ENCODE measurements at regions not wholly inside any gene's neighbourhood (a gene's known extent, or its start where the extent isn't known, plus 50 kb on each side); places are given as distances from the start of the nearest gene placed in this dataset.

- DNase-seq (ENCODE audit: low read depth): no peak
Measured at GRCh38 chr19:46911456-46911855, 50.7 kb downstream of the ARHGAP35 start.

GRCh38 chr19:46913198-46913851 lies 52.5 kb downstream of the ARHGAP35 start:
- DNase-seq (ENCODE audit: low read depth): no peak

GRCh38 chr19:46913852-46914430 lies 53.1 kb downstream of the ARHGAP35 start:
- peak; percentile 44 for DNase-seq (ENCODE audit: low read depth)

DNA sequence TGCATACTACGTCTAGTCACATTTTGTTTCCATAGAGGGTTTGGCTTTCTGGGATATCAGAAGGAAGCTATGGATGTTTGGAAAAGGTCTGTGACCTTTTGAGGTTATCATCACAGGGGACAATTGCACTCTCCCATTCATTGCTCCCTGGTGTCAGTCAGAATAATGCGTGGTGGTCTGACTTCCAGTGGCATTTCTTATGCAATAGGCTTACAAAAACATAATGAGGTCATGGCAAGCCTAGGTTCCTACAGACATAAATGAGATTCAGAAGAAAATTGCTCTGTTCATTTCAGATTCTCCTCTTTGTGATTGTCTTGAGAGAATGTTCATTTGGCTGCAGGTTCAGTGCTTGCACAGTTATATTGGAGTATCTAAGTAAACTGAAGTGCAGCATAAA lies 54.6 kb downstream of the ARHGAP35 start:
- peak; percentile 52 for DNase-seq (ENCODE audit: low read depth)

DNA sequence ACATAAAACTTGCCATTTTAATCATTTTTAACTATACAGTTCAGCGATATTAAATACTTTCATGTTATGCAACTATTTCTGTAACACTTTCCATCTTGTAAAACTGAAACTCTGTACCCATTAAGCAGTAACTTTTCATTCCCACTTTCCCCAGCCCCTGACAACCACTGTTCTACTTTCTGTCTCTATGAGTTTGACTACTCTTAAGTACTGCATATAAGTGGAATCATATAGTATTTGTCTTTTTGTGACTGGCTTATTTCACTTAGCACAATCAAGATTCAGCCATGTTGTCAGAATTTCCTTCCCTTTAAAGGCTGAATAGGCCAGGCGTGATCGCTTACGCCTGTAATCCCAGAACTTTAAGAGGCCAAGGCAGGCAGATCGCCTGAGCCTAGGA lies 56.2 kb downstream of the ARHGAP35 start:
- no peak for DNase-seq (ENCODE audit: low read depth)

DNA sequence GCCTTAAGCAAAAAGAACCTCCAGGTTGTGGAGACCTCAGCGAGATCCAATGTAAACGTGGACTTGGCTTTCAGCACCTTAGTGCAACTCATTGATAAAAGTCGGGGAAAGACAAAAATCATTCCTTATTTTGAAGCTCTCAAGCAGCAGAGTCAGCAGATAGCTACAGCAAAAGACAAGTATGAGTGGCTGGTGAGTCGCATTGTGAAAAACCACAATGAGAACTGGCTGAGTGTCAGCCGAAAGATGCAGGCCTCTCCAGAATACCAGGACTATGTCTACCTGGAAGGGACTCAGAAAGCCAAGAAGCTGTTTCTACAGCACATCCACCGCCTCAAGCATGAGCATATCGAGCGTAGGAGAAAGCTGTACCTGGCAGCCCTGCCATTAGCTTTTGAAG lies 58.5 kb downstream of the ARHGAP35 start:
- DNase-seq (ENCODE audit: low read depth): no peak

GRCh38 chr19:46920362-46920761 lies 59.6 kb downstream of the ARHGAP35 start:
- no peak for DNase-seq (ENCODE audit: low read depth)

GRCh38 chr19:46921071-46921470 lies 60.3 kb downstream of the ARHGAP35 start:
- no peak for DNase-seq (ENCODE audit: low read depth)

- no peak for DNase-seq (ENCODE audit: low read depth)
Measured at GRCh38 chr19:46922465-46922864, 61.7 kb downstream of the ARHGAP35 start.

GRCh38 chr19:46924874-46925547 lies 64.2 kb downstream of the ARHGAP35 start:
- no peak for DNase-seq (ENCODE audit: low read depth)

DNA sequence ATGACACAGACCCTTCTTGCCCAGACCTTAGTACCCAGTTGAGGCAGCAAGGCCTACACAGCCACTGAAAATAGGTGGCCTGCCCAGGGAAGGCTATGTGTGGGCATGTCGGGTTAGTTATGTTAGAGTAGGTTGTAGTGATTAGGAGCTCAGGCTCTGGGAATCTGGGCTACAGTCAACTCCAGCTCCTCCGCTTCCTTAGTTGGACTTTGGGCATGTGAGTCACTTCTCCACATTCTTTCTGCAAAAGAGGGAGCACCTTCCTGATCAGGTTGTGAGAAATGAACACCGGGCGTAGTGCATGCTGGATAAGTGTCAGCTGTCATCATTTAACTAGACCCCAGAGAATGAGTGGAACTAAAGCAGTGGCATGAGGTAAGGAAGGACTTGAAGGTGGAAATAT lies 64.8 kb downstream of the ARHGAP35 start:
- peak; percentile 62 for DNase-seq (ENCODE audit: low read depth)

DNA sequence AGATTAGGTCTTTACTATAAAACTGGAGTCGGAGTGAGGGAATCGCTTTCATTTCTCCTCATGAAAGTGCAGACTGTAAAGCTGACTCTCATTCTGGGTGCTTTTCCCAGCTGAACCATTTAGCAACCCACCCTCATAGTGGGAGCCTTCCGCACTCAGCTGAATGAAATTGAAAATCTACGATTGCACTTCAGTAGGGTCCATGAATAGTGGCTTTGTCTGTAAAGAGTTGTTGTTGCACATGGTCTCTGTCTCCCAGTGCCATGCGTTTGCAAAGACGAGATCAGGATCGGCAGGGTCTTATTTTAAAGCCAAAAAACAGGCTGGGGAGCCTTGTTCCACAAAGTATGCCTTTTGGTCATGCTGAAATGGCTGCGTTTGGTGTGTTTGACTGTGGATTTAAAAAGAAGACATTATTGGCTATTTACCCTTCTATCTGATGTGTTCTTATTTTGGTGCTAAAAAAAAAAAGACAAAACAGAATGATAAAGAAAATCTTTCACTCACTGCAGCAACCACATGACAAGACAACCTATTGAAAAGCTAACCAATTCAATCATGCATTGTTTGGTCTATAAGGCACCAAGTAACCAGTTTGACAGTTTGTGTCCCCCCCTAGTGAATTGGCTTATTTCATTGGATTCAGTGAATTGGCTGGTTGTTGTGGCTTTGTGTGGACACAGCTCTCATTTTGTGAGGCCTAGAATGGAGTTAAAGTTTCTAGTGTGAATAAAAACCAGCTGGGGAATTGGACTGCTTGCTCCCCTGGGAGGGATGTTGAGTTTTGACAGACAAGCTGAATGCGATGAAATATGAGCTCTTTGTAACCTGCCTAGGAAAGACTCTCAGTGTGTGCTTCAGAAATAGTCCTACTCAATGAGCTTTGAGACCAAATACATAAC lies 65.6 kb downstream of the ARHGAP35 start:
- DNase-seq (ENCODE audit: low read depth): no peak

GRCh38 chr19:46927106-46927505 lies 66.3 kb downstream of the ARHGAP35 start:
- DNase-seq (ENCODE audit: low read depth): no peak

DNA sequence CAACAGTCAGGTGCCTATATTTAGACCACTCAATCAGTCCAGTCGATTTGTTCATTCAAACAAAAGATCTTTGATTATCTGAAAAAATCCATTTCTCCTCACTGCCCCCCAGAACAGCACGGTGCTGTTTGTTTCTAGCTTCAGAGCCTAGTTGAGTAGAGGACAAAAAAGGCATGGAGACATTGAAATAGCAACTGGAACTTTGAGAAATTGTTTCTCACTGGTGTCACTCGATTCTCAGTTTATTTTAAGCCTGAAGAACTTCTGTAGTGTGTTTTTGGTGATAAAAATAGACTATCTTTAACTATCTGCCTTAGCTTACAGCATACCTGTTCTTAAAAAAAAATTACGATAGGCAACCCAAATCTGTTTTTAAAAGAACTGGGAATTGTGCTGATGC lies 67.1 kb downstream of the ARHGAP35 start:
- DNase-seq (ENCODE audit: low read depth): no peak

GRCh38 chr19:46928951-46929350 lies 68.2 kb downstream of the ARHGAP35 start:
- peak; percentile 26 for DNase-seq (ENCODE audit: low read depth)

DNA sequence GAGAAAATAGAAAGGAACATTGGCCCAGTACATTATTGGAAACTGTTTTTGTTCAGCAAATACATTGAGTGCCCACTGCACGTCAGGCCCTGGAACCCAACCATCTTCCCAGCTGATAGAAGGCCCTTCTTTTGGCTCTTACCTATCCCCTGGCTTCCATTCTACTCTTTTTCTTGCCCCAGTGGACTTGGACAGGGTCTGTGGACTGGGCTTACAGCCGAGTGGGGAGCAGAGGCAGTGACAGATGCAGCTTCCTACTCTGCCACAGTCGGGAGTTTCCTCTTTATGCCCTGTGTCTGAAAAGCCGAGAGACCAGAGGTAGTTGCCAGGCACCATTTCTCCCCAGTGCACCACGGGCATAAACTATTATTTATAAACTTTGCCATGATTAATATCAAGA lies 70.4 kb downstream of the ARHGAP35 start:
- DNase-seq (ENCODE audit: low read depth): no peak

GRCh38 chr19:46932346-46932745 lies 71.5 kb downstream of the ARHGAP35 start:
- peak; percentile 63 for DNase-seq (ENCODE audit: low read depth)

- no peak for DNase-seq (ENCODE audit: low read depth)
Measured at GRCh38 chr19:46935066-46935663, 74.4 kb downstream of the ARHGAP35 start.

DNA sequence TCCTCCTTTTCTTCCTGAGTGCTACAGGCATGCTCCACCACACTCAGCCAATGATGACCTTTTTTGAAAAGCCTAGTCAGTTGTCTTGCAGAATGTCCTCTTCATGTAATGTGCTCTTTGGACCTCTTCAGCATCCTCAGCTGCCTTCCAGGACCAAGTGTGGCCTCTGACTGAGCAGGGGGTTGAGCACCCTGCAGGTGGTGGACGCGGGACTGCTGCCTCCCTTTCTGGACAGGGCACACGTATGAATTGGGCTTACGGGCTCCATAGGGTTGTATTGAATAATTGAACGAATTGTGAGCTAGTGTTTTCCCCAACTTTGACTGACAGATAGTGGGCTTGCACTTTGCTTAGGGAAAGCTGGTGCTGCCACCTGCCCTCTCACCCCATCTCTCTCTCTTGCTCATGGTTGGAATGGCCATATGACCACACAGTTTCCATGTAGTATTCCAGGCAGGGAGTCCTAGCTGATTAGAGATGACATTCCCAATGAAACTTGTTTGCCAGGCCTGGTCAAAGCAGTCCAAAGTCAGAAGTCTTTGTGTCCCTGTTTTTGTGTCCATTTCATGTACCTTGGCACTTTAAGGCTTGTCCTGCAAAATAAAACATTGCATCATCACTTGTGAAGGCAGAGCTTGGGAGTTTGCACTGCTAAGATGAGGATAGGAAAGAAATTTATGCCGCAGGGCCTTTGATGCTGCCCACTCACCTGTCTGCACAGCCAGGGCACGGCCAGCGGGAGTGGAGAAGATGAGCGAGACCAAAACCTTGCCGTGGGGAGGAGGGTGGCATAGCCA lies 76.3 kb upstream of the NPAS1 start:
- DNase-seq (ENCODE audit: low read depth): no peak

DNA sequence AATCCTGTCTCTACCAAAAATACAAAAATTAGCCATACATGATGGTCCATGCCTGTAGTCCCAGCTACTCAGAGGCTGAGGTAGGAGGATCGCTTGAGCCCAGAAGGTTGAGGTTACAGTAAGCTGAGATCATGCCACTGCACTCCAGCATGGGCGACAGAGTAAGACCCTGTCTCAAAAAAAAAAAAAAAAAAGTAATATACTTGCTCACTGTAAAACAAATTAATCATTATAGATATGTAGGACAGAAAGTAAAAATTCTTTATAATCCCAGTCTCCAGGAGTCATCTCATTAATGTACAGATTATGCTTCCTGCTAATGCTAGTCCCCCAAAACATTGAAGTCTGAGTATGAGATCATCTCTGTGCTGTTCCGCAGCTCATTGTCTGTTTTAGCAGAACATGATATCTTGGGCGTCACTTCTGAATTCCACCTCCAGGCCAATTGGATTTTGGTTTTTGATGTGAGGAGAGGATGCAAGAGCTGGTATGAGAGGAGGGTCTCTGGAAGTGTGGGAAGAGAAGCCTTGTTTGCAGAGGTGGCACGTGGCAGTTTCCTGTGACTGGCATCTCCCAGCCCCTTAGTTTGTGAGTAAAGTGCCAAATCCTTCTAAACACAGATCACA lies 75.4 kb upstream of the NPAS1 start:
- DNase-seq (ENCODE audit: low read depth): no peak

Data from amniotic epithelial cell (primary cell).